Uterus (tissue), 3 donors: ENCODE measurements at regions not wholly inside any gene's neighbourhood (a gene's known extent, or its start where the extent isn't known, plus 50 kb on each side); places are given as distances from the start of the nearest gene placed in this dataset.

Experiments used
- DNase-seq, 2 donors: peaks; one replicate each; pipeline ENCODE4 v3.0.0-alpha.2; 2019 to 2020
- H3K27ac ChIP-seq, 2 donors: fragments of 200-600 bp; sonication (generic); 1 replicate in 1 of 2; 2 replicates in 1 of 2; pipeline ENCODE4 v1.5.1; 2016 to 2018
- H3K27me3 ChIP-seq, 2 donors: fragments of 200-600 bp; sonication (generic); one replicate each; pipeline ENCODE4 v1.5.1; 2018 to 2019; ENCODE audit warnings: control low read depth in 1 of 2
- H3K36me3 ChIP-seq, 2 donors: fragments of 200-600 bp; sonication (generic); one replicate each; pipeline ENCODE4 v1.5.1; 2019; ENCODE audit warnings: control low read depth in 1 of 2
- H3K4me1 ChIP-seq, 2 donors: fragments of 200-600 bp; sonication (generic); one replicate each; pipeline ENCODE4 v1.5.1; 2018 to 2019; ENCODE audit warnings: control low read depth in 1 of 2
- H3K4me3 ChIP-seq, 2 donors: fragments of 200-600 bp; sonication (generic); 1 replicate in 1 of 2; 2 replicates in 1 of 2; pipeline ENCODE4 v1.5.1; 2018 to 2019; ENCODE audit warnings: mild to moderate bottlenecking in 1 of 2
- H3K9me3 ChIP-seq, 2 donors: fragments of 200-600 bp; sonication (generic); one replicate each; pipeline ENCODE4 v1.5.1; 2019; ENCODE audit warnings: control low read depth in 1 of 2
- CTCF ChIP-seq, 4 experiments: fragments of 200-600 bp in 2 of 4; fragments of 450-650 bp in 2 of 4; sonication (generic) in 2 of 4; IDR thresholded peaks; one replicate each; pipeline ENCODE4 v1.5.1; 2016 to 2019; ENCODE audit warnings: antibody characterized with exemption in 4 of 4, mild to moderate bottlenecking in 2 of 4, moderate library complexity in 1 of 4
- POLR2A ChIP-seq, 2 donors: fragments of 450-650 bp; IDR thresholded peaks; one replicate each; pipeline ENCODE4 v1.6.1; 2016; ENCODE audit warnings: antibody characterized with exemption in 2 of 2, mild to moderate bottlenecking in 1 of 2, moderate library complexity in 1 of 2
- intact Hi-C: fragments of 100-400 bp; cut with DNase I; formaldehyde crosslinking; loops from one replicate; pipeline ENCODE4 v1.15.1; 2023; ENCODE audit warnings: low total_unique reads
- donor health status: DM: yes; HTN: yes; CAD: no.

GRCh38 chr21:24445517-24445916 is 1161.8 kb downstream of the MRPL39 start:
- Histone ChIP-seq H3K27ac (no peak overlapping the region), H3K4me3 (no peak overlapping the region), H3K9me3 (no peaks in the 10 kb centered on the region), H3K36me3 (no peaks in the 10 kb centered on the region), H3K27me3 (no peaks in the 10 kb centered on the region), H3K4me1 (no peaks in the 10 kb centered on the region)
- DNase-seq, result no peak
- intact Hi-C loops, result no loop called here
- no peak for TF ChIP-seq POLR2A (IDR thresholded peaks at IDR 0.05)
- TF ChIP-seq CTCF (IDR thresholded peaks at IDR 0.05), result no peak

GRCh38 chr21:24444736-24445135 is 1162.5 kb downstream of the MRPL39 start:
- Histone ChIP-seq H3K4me1 (no peaks in the 10 kb centered on the region), H3K36me3 (no peaks in the 10 kb centered on the region), H3K9me3 (no peaks in the 10 kb centered on the region), H3K4me3 (no peak overlapping the region), H3K27ac (no peak overlapping the region), H3K27me3 (no peaks in the 10 kb centered on the region)
- intact Hi-C loops, result no loop called here
- TF ChIP-seq POLR2A (IDR thresholded peaks at IDR 0.05), result no peak
- no peak for DNase-seq

- H3K4me3 ChIP-seq, result no peak overlapping the region
- H3K27me3 ChIP-seq, result no peaks in the 10 kb centered on the region
- TF ChIP-seq POLR2A (IDR thresholded peaks at IDR 0.05), result no peak
- no peak for TF ChIP-seq CTCF (IDR thresholded peaks at IDR 0.05)
- no peaks in the 10 kb centered on the region for H3K36me3 ChIP-seq
- intact Hi-C loops, result no loop called here
- H3K27ac ChIP-seq, result no peak overlapping the region
- no peaks in the 10 kb centered on the region for H3K4me1 ChIP-seq
- DNase-seq, result no peak
- H3K9me3 ChIP-seq, result no peaks in the 10 kb centered on the region
Measured at GRCh38 chr21:24436236-24436635, 1171.0 kb downstream of the MRPL39 start.

- no peak overlapping the region for H3K4me3 ChIP-seq
- no peaks in the 10 kb centered on the region for H3K9me3 ChIP-seq
- no peaks in the 10 kb centered on the region for H3K4me1 ChIP-seq
- no peak for DNase-seq
- H3K27me3 ChIP-seq, result no peaks in the 10 kb centered on the region
- no peak overlapping the region for H3K27ac ChIP-seq
- TF ChIP-seq POLR2A (IDR thresholded peaks at IDR 0.05), result no peak
- TF ChIP-seq CTCF (IDR thresholded peaks at IDR 0.05), result no peak
- intact Hi-C loops, result no loop called here
- H3K36me3 ChIP-seq, result no peaks in the 10 kb centered on the region
Measured at GRCh38 chr21:24428591-24429199, 1178.6 kb downstream of the MRPL39 start.

GRCh38 chr21:24424776-24425175 is 1182.5 kb downstream of the MRPL39 start:
- no peaks in the 10 kb centered on the region for H3K4me1 ChIP-seq
- H3K36me3 ChIP-seq, result no peaks in the 10 kb centered on the region
- no peak for DNase-seq
- TF ChIP-seq CTCF (IDR thresholded peaks at IDR 0.05) (no peak), POLR2A (IDR thresholded peaks at IDR 0.05) (no peak)
- intact Hi-C loops, result no loop called here
- H3K27ac ChIP-seq, result no peak overlapping the region
- no peaks in the 10 kb centered on the region for H3K9me3 ChIP-seq
- H3K4me3 ChIP-seq, result no peak overlapping the region
- H3K27me3 ChIP-seq, result no peaks in the 10 kb centered on the region

- no peak overlapping the region for H3K27ac ChIP-seq
- H3K9me3 ChIP-seq, result no peaks in the 10 kb centered on the region
- no peak overlapping the region for H3K4me3 ChIP-seq
- intact Hi-C loops, result no loop called here
- H3K36me3 ChIP-seq, result no peaks in the 10 kb centered on the region
- DNase-seq, result no peak
- TF ChIP-seq POLR2A (IDR thresholded peaks at IDR 0.05) (no peak), CTCF (IDR thresholded peaks at IDR 0.05) (no peak)
- H3K27me3 ChIP-seq, result no peaks in the 10 kb centered on the region
- no peaks in the 10 kb centered on the region for H3K4me1 ChIP-seq
Measured at GRCh38 chr21:24423546-24423945, 1183.7 kb downstream of the MRPL39 start.
